ENCODE measurements at regions not wholly inside any gene's neighbourhood (a gene's known extent, or its start where the extent isn't known, plus 50 kb on each side); places are given as distances from the start of the nearest gene placed in this dataset.

DNA sequence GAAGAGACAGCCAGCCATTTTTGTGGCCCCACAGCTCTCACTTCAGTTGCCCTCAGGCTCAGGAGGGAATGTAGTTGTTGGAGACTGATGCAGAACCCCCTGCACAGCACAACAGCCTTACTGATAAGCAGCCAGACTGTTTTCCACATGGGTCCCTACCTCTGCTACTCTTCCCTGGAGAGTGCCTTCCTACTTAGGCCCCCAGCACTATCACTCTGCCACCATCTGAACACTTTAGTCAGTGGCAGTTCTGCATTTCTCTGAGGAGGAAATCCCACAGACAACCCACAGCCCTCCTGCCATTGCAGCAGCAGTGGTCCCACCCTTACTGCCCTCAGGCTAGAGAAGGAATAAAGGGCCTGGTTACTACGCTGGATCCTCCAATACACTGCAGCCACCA lies 61.8 kb upstream of the PTPRD start:
- no peak for DNase-seq (ENCODE audit: low read depth, low spot score)
- no peak overlapping the region for H3K4me3 ChIP-seq (ENCODE audit: low read depth, low read length)
- CTCF ChIA-PET, result no interaction called here
- TF ChIP-seq, protein P1, sequence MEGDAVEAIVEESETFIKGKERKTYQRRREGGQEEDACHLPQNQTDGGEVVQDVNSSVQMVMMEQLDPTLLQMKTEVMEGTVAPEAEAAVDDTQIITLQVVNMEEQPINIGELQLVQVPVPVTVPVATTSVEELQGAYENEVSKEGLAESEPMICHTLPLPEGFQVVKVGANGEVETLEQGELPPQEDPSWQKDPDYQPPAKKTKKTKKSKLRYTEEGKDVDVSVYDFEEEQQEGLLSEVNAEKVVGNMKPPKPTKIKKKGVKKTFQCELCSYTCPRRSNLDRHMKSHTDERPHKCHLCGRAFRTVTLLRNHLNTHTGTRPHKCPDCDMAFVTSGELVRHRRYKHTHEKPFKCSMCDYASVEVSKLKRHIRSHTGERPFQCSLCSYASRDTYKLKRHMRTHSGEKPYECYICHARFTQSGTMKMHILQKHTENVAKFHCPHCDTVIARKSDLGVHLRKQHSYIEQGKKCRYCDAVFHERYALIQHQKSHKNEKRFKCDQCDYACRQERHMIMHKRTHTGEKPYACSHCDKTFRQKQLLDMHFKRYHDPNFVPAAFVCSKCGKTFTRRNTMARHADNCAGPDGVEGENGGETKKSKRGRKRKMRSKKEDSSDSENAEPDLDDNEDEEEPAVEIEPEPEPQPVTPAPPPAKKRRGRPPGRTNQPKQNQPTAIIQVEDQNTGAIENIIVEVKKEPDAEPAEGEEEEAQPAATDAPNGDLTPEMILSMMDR (IDR thresholded peaks at IDR 0.05; ENCODE audit: insufficient read depth, low read length, missing control alignments), result no peak
- POLR2A ChIA-PET, result no interaction called here

DNA sequence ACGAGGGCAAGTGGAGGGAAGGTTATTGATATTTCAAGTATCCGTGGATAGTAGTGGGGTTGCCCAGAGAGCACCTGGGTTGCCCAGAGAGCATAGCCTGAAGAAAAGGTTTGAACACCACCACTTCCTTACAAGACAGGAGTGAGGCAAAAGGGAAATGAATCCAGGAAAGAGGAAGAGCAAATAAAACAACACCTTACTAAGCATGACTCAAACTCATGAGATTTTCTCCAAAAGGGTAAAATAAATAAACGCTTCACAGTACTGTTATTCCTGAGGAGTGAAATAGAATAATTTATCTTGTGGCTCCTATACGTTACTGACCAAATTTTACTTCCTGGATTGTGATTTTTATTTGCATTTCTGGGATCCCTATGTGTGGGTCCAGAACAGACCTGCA lies 65.2 kb upstream of the PTPRD start:
- POLR2A ChIA-PET, result no interaction called here
- TF ChIP-seq, protein P1 (IDR thresholded peaks at IDR 0.05; ENCODE audit: insufficient read depth, low read length, missing control alignments), result no peak

DNA sequence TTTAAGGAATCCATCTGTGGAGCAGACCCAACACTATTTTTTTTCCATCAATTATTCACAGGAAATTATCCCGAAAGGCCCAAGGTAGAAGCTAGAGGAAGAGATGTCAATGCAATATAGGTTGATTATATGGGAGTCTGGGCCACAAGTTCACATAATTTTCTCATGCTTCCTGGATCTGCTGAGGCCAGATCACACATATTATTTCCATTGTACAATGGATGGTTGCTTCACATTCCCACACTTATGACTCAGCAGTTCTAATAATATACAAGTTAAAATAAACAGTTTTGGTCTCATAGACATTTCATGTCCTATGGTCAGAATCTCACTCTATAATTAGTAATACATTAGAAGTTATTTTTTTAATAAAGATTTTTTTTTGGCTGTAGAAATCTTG lies 66.0 kb upstream of the PTPRD start:
- H3K4me3 ChIP-seq (ENCODE audit: low read depth, low read length), result no peak overlapping the region
- DNase-seq (ENCODE audit: low read depth, low spot score), result no peak
- ChIA-PET POLR2A (no interaction called here), CTCF (no interaction called here)
- TF ChIP-seq, protein P1 (IDR thresholded peaks at IDR 0.05; ENCODE audit: insufficient read depth, low read length, missing control alignments), result no peak

More for the DNA sequence above, 65.2 kb upstream of the PTPRD start:
- no peak for DNase-seq (ENCODE audit: low read depth, low spot score)
- CTCF ChIA-PET, result no interaction called here
- H3K4me3 ChIP-seq (ENCODE audit: low read depth, low read length), result no peak overlapping the region

DNA sequence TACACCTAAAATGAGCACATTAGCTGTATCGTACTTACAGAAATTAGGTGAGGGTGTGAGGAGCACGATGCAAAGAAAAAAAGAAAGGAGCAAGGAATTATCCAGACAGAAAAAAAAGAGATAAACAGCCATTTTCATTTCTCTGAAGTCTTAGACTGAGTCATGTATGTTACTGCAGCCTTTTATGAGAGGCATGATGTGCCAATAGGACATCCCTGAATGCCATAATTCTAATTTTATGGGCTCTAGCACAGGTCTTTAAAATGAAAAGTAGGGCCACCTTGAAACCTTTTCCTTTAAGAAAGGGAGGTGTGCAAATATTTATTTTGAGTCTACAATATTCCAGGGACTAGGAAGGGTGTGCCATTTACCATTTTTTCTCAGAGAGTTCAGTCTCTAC lies 74.1 kb upstream of the PTPRD start:
- POLR2A ChIA-PET, result no interaction called here
- CTCF ChIA-PET, result no interaction called here
- H3K4me3 ChIP-seq (ENCODE audit: low read depth, low read length), result no peak overlapping the region
- TF ChIP-seq, protein P1 (IDR thresholded peaks at IDR 0.05; ENCODE audit: insufficient read depth, low read length, missing control alignments), result no peak
- no peak for DNase-seq (ENCODE audit: low read depth, low spot score)

DNA sequence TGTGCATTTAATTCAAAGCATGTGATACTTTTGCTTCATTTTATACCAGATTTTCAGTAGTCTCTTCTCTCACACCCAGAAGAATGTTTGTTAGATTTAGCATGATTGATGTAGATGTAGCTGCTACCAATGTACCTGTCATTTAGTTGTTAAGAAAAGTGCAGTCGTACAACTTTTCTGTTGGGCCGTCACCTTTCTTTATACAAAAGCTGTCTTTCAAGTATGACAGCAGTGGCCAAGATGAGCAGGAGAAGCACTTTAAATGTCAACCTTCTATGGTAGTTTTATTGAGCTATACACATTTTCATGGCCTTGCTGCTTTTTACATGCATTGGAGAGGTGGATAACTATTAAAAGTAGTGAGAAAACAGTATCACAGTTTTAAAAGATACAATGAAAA lies 77.7 kb upstream of the PTPRD start:
- POLR2A ChIA-PET, result no interaction called here
- CTCF ChIA-PET, result no interaction called here
- TF ChIP-seq, protein P1 (IDR thresholded peaks at IDR 0.05; ENCODE audit: insufficient read depth, low read length, missing control alignments), result no peak
- no peak overlapping the region for H3K4me3 ChIP-seq (ENCODE audit: low read depth, low read length)
- DNase-seq (ENCODE audit: low read depth, low spot score), result no peak

DNA sequence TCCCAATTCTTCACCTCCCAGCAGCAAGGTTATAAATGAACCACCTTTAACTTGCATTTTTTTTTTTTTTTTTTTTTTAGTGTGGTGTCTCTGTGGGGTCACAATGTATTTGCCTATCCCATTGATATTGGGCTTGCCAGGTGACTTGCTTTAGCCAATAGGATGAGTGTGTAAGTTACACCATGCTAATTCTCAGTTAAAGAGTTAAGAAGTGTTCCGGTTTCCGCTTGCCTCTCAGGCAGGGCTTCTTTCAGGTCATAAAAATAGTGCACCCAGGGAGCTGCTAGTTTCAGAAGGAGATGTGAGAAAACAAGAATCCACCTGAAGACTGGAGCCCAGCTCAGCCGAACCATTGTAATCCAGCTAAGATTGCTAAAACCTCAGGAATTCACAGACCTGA lies 84.2 kb upstream of the PTPRD start:
- ChIA-PET CTCF (no interaction called here), POLR2A (no interaction called here)
- no peak overlapping the region for H3K4me3 ChIP-seq (ENCODE audit: low read depth, low read length)
- TF ChIP-seq, protein P1 (IDR thresholded peaks at IDR 0.05; ENCODE audit: insufficient read depth, low read length, missing control alignments), result no peak
- no peak for DNase-seq (ENCODE audit: low read depth, low spot score)

Measured in AG04449 (cell line).